AG09309 (cell line): ENCODE measurements at regions not wholly inside any gene's neighbourhood (a gene's known extent, or its start where the extent isn't known, plus 50 kb on each side); places are given as distances from the start of the nearest gene placed in this dataset.
"Not testable (repeated sequence)": the region's sequence is repeated elsewhere in the genome, so short reads cannot be mapped to it uniquely, and the experiment has no call there.

Experiments used
- DNase-seq: peaks from one replicate; pipeline ENCODE4 v3.0.0-alpha.2; 2010; ENCODE audit warnings: low read depth
- H3K4me3 ChIP-seq: 2 replicates; pipeline ENCODE4 v1.5.1; 2011; ENCODE audit warnings: mild to moderate bottlenecking, low read depth, low read length, moderate library complexity; ENCODE audit not compliant: control insufficient read depth
- TF ChIP-seq, protein P1 (sequence below): IDR thresholded peaks from 2 replicates; pipeline ENCODE4 v1.5.1; 2011; ENCODE audit warnings: mild to moderate bottlenecking, low read depth, low read length, inconsistent platforms; ENCODE audit not compliant: insufficient read depth, control insufficient read depth; ENCODE audit errors: missing control alignments

DNA sequence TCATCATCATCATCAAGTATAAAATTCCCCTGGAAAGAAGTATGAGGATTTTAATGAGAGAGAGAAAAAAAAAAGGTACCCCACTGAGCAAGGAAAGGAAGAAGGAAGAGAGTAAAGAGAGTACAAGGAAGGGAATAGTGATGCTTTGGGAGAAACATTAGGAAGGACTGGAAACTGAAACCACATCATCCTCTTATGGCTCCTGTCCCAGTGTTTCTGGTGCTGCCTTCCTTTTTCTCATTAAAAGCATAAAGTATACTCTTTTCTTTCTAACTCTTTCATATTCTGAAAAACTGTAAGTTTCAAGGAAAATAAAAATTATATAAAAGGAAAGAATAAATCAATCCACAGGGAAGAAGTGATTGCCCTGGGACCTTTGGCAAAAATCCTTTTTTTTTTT is 616.4 kb upstream of the CBLB start:
- TF ChIP-seq, protein P1, sequence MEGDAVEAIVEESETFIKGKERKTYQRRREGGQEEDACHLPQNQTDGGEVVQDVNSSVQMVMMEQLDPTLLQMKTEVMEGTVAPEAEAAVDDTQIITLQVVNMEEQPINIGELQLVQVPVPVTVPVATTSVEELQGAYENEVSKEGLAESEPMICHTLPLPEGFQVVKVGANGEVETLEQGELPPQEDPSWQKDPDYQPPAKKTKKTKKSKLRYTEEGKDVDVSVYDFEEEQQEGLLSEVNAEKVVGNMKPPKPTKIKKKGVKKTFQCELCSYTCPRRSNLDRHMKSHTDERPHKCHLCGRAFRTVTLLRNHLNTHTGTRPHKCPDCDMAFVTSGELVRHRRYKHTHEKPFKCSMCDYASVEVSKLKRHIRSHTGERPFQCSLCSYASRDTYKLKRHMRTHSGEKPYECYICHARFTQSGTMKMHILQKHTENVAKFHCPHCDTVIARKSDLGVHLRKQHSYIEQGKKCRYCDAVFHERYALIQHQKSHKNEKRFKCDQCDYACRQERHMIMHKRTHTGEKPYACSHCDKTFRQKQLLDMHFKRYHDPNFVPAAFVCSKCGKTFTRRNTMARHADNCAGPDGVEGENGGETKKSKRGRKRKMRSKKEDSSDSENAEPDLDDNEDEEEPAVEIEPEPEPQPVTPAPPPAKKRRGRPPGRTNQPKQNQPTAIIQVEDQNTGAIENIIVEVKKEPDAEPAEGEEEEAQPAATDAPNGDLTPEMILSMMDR: no peak
- no peak overlapping the region for H3K4me3 ChIP-seq
- no peak for DNase-seq

DNA sequence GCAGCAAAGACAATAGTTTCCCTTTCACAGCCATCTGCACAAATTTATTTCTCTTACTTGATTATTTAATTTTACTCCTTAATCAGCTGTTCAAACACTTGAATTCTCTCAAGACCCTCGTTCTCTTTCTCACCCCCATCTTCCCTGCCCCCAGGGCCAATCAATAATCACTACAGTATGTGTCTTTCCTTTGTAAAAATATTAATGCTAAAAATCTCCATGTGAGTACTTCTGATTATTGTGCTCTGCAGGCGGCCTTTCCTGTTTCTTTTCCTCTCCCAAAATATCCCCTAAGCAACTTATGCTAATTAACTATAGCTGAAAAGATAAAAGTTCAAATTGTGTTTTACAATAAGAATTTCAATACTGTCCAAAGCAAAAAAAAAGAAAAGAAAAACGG is 617.0 kb upstream of the CBLB start:
- TF ChIP-seq, protein P1: no peak
- H3K4me3 ChIP-seq: no peak overlapping the region
- DNase-seq: no peak

DNA sequence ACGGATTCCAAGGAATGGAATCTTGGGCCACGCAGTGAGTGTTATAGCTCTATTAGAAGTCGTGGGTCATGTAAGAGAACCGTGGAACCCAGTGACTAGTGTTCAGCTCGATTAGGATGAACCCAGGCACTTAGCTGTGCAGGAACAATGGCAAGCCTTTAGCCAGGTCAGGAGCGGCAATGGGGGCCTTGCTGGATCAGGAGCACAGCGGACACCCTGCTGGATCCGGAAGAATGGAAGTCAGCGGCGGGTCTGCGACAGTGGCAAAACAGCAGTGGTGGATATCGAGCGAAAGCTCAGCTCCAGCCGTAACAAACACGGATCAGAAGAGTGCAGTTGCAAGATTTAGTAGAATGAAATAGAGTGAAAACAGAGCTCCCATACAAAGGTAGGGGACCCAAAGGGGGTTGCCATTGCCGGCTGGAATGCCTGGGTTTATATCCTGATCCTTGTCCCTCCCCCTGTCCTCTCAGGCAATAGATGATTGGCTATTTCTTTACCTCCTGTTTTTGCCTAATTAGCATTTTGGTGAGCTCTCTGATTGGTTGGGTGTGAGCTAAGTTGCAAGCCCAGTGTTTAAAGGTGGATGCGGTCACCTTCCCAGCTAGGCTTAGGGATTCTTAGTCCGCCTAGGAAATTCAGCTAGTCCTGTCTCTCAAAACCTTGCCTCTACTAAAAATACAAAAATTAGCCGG is 618.3 kb upstream of the CBLB start:
- H3K4me3 ChIP-seq, DNase-seq: not testable (repeated sequence)

DNA sequence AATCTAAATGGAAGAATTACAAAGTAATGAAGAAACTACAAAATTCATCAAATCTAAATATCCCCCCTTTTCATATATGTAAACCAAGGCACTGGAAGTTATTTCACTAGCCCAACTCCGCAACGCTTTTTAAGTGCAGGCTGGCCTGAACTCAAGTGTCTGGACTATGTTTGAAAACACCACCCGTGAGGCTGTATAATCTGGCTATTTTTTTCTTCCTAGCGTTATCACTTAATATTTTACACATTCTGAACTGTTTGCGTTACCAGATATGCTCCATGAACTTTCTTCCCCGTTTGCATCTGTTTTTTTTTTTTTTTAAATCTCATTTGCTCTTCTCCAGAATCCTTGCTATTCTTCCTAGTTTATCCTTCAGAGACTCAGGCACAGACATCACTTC is 619.5 kb upstream of the CBLB start:
- DNase-seq: no peak
- TF ChIP-seq, protein P1: no peak
- H3K4me3 ChIP-seq: no peak overlapping the region

DNA sequence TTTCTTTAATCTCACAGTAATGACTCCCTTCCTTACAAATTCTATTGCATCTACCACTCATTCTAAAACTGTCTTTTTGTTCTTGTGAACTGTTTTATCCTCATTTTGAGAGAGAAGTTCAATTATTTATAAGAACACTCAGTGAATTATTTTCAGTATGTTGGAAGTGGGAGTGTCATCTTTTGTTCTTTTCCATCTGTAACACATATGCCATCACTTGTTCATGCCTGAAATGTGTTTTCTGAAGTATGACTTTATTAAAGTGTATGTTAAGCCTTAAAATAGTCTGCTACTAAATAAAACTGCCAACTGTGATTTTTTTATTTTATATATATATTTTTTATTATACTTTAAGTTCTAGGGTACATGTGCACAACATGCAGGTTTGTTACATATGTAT is 623.0 kb upstream of the CBLB start:
- no peak overlapping the region for H3K4me3 ChIP-seq
- no peak for DNase-seq
- TF ChIP-seq, protein P1: no peak

DNA sequence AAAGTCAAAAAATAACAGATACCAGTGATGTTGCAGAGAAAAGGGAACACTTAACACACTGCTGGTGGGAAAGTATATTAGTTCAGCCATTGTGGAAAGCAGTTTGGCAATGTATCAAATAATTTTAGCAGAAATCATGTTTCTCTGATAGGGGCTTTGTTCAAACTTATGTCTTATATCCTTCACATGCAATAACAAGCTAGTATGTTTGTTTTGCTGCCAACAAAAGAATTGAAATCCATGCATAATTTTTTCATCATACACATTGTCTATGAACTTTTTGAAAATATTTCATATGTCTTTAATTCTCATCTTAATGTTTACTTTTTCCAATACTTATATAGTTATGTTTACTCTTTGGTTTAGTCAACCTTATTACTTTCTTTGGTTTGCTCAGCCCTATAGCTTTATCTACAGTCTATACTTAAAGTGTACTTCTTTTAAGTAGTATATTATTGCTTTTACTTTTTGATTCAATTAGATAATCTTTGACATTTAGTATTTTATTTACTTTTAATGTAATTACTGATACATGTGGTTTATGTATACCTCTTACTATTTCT is 639.6 kb upstream of the CBLB start:
- H3K4me3 ChIP-seq: no peak overlapping the region
- TF ChIP-seq, protein P1: no peak
- DNase-seq: no peak

DNA sequence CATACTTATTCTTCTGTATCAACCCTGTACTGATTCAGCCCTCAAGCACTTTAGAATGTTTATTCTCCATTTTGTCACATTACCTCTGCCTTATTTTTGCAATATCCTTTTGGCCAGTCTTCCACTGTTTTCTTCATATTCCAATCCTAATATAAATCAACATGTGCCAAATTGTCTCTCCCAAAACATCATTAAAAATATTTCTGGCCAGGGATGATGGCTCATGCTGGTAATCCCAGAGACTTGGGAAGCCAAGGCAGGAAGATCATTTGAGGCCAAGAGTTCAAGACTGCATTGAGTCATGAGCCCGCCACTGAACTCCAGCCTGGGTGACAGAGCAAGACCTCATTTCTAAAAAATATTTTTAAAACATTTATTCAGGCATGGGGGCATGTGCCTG is 641.4 kb upstream of the CBLB start:
- no peak overlapping the region for H3K4me3 ChIP-seq
- TF ChIP-seq, protein P1: no peak
- peak; percentile 7 for DNase-seq
